Ovary (tissue), 7 donors: ENCODE measurements at regions not wholly inside any gene's neighbourhood (a gene's known extent, or its start where the extent isn't known, plus 50 kb on each side); places are given as distances from the start of the nearest gene placed in this dataset.

ENCODE experiments used
- DNase-seq, 5 donors: peaks; one replicate each; pipeline ENCODE4 v3.0.0-alpha.2; 2019 to 2020
- H3K27ac ChIP-seq, 2 donors: fragments of 200-600 bp; one replicate each; pipeline versions ENCODE4 v1.5.1 to v1.8.0; 2019 to 2022
- H3K27me3 ChIP-seq: fragments of 200-600 bp; one replicate; pipeline ENCODE4 v1.8.0; 2022
- H3K36me3 ChIP-seq: fragments of 200-600 bp; sonication (generic); one replicate; pipeline ENCODE4 v1.5.1; 2019
- H3K4me1 ChIP-seq: one replicate; pipeline ENCODE4 v1.8.1; 2013; ENCODE audit warnings: mild to moderate bottlenecking, moderate library complexity; ENCODE audit not compliant: insufficient read depth
- H3K4me3 ChIP-seq: fragments of 200-600 bp; sonication (generic); one replicate; pipeline ENCODE4 v1.5.1; 2017
- H3K9me3 ChIP-seq, 2 donors: fragments of 200-600 bp in 1 of 2; sonication (generic) in 1 of 2; one replicate each; pipeline versions ENCODE4 v1.5.1 to v1.8.1; 2013 to 2019; ENCODE audit warnings: mild to moderate bottlenecking in 1 of 2, moderate library complexity in 1 of 2
- EP300 ChIP-seq: sonication (generic); formaldehyde crosslinking; IDR thresholded peaks from one replicate; pipeline ENCODE4 v1.6.1; 2017; ENCODE audit warnings: antibody characterized with exemption
- POLR2A ChIP-seq: fragments of 450-650 bp; IDR thresholded peaks from one replicate; pipeline ENCODE4 v1.6.1; 2017; ENCODE audit warnings: antibody characterized with exemption, mild to moderate bottlenecking, moderate library complexity
- WGBS, 3 donors: extraction: QIAGEN DNeasy Blood & Tissue Kit in 1 of 3; methylation state at CpG; one replicate each; pipeline versions ENCODE4 v1.1.5 to v1.1.7; 2013 to 2017; 5-methylcytosine and 5-hydroxymethylcytosine counted together
- intact Hi-C, 4 donors: fragments of 100-400 bp; cut with DNase I; formaldehyde crosslinking; loops; one replicate each; pipeline versions ENCODE4 v1.11.0 to v1.15.1; 2022 to 2023
- TF ChIP-seq, protein P1 (sequence below), 3 donors: fragments of 450-650 bp in 2 of 3; fragments of 200-600 bp in 1 of 3; IDR thresholded peaks; one replicate each; pipeline versions ENCODE4 v1.5.1 to v1.8.0; 2016 to 2022; ENCODE audit warnings: antibody characterized with exemption in 3 of 3, mild to moderate bottlenecking in 1 of 3
- donor health status: DM: no; HTN: no; CAD: no; lungs with moderate emphysema.
- donor health status: DM: no; HTN: no; CAD: no.
- donor health status: Bipolar disorder and iron deficiency.
- donor health status: DM: no; HTN: no; CAD: no.
- donor health status: DM: yes; HTN: yes; CAD: no.

DNA sequence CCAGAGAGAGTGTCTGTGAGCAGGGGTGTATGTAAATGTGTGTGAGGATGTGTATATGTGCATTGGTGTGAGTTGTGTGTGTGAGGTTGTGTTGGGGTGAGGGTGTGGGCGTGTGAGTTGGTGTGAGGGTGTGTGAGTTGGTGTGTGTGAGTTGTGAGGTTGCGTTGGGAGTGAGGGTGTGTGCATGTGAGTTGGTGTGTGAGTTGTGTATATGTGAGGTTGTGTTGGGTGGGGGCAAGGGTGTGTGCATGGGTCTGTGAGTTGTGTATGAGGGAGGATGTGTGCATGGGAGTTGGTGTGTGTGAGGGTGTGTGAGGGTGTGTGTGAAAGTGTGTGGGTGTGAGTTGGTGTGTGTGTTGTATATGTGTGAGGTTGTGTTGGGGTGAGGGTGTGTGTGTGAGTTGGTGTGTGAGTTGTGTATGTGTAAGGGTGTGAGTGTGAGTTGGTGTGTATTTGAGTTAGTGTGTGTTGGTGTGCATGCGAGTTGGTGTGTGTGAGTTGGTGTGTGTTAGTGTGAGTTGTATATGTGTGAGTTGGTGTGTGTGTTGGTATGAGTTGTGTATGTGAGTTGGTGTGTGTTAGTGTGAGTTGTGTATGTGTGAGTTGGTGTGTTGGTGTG is 161.6 kb upstream of the IER5L start:
- Histone ChIP-seq H3K9me3 (no peaks in the 10 kb centered on the region), H3K4me1 (peaks cover 13% of the 10 kb centered on the region), H3K27me3 (no peaks in the 10 kb centered on the region), H3K4me3 (no peak overlapping the region), H3K27ac (no peak overlapping the region), H3K36me3 (no peaks in the 10 kb centered on the region)
- intact Hi-C loops = no loop called here
- 96 to 97% (median 96%) methylated on average over 3 of the region's 3 CpGs for WGBS, 3 donors
- TF ChIP-seq EP300 (no peak), POLR2A (no peak)
- TF ChIP-seq, protein P1, sequence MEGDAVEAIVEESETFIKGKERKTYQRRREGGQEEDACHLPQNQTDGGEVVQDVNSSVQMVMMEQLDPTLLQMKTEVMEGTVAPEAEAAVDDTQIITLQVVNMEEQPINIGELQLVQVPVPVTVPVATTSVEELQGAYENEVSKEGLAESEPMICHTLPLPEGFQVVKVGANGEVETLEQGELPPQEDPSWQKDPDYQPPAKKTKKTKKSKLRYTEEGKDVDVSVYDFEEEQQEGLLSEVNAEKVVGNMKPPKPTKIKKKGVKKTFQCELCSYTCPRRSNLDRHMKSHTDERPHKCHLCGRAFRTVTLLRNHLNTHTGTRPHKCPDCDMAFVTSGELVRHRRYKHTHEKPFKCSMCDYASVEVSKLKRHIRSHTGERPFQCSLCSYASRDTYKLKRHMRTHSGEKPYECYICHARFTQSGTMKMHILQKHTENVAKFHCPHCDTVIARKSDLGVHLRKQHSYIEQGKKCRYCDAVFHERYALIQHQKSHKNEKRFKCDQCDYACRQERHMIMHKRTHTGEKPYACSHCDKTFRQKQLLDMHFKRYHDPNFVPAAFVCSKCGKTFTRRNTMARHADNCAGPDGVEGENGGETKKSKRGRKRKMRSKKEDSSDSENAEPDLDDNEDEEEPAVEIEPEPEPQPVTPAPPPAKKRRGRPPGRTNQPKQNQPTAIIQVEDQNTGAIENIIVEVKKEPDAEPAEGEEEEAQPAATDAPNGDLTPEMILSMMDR (IDR thresholded peaks at IDR 0.05) = no peak
- no peak for DNase-seq

DNA sequence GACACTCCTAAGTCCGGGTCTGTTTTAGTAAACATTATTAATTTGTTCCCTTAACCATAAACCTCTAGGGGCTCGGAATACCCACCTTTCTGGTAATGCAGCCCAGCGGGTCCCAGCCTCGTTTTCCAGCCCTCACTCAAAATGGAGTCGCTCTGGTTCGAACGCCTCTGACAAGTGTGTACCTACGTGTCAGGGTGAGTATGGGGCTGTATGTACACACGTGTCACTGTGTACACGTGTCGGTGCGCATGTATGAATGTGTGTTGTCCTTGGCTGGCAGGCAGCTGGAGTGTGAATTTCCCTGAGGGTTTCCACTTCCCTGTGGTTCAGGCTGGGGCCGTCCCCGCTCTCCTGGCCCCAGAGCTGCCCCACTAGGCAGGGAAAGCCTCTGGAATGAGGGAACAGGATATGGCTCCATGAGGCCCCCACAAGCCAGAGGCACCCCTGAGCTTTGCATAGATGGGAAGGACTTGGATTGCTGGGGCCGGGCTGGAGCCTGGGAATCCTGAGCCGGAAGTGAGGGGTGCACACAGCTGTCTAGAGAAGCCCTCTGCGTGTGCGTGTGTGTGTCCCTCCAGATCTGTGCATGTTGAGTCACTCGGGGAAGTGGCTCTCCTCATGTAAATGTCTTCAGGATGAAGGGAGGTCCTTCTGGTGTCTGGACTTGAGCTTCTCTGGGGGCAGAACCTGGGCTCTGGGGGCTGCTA is 160.8 kb upstream of the IER5L start:
- no peaks in the 10 kb centered on the region for H3K36me3 ChIP-seq
- intact Hi-C loops = no loop called here
- H3K27me3 ChIP-seq = no peaks in the 10 kb centered on the region
- H3K27ac ChIP-seq = peak overlapping the region in 1 of 2 donors; percentile 9
- no peaks in the 10 kb centered on the region for H3K9me3 ChIP-seq
- WGBS, 3 donors = 72 to 80% (median 77%) methylated on average over 18 to 19 of the region's 19 CpGs
- peaks cover 18% of the 10 kb centered on the region for H3K4me1 ChIP-seq
- DNase-seq = no peak
- no peak overlapping the region for H3K4me3 ChIP-seq
- TF ChIP-seq, protein P1 (IDR thresholded peaks at IDR 0.05) = no peak
- TF ChIP-seq POLR2A (no peak), EP300 (no peak)

GRCh38 chr9:129337336-129338140 is 159.5 kb upstream of the IER5L start:
- 58 to 63% (median 60%) methylated on average over 27 of the region's 27 CpGs for WGBS, 3 donors

More at GRCh38 chr9:129337336-129338140, 159.5 kb upstream of the IER5L start:
- H3K4me3 ChIP-seq = peak overlapping the region; percentile 39
- peaks cover 19% of the 10 kb centered on the region for H3K4me1 ChIP-seq
- no peaks in the 10 kb centered on the region for H3K9me3 ChIP-seq
- no peaks in the 10 kb centered on the region for H3K36me3 ChIP-seq
- DNase-seq = peak in 2 of 5 donors; percentile 40 to 42
- H3K27ac ChIP-seq = peak overlapping the region; percentile 42 to 80
- TF ChIP-seq, protein P1 (IDR thresholded peaks at IDR 0.05) = no peak
- TF ChIP-seq EP300 (no peak), POLR2A (no peak)
- intact Hi-C loops = no loop called here
- H3K27me3 ChIP-seq = no peaks in the 10 kb centered on the region
